DMS 273 treated with DMSO at 0.1 percent for 48 hours (cell line): ENCODE measurements at regions not wholly inside any gene's neighbourhood (a gene's known extent, or its start where the extent isn't known, plus 50 kb on each side); places are given as distances from the start of the nearest gene placed in this dataset.

ENCODE experiments used
- DNase-seq: peaks from one replicate; lab custom pipeline; 2025; lab: John Stamatoyannopoulos, UW

- DNase-seq = no peak
Measured at GRCh38 chr2:18253686-18254197, 306.7 kb downstream of the RDH14 start.

GRCh38 chr2:18251486-18251885 is 309.0 kb downstream of the RDH14 start:
- DNase-seq = no peak

GRCh38 chr2:18247282-18248110 is 313.0 kb downstream of the RDH14 start:
- DNase-seq = no peak

- no peak for DNase-seq
Measured at GRCh38 chr2:18245375-18245774, 315.1 kb downstream of the RDH14 start.

GRCh38 chr2:18244845-18245244 is 315.6 kb downstream of the RDH14 start:
- no peak for DNase-seq

- no peak for DNase-seq
Measured at GRCh38 chr2:18243816-18244215, 316.6 kb downstream of the RDH14 start.

GRCh38 chr2:18242716-18243115 is 317.7 kb downstream of the RDH14 start:
- DNase-seq = no peak

GRCh38 chr2:18238209-18238608 is 322.2 kb downstream of the RDH14 start:
- no peak for DNase-seq

GRCh38 chr2:18237298-18237697 is 323.2 kb downstream of the RDH14 start:
- no peak for DNase-seq

GRCh38 chr2:18232731-18233438 is 327.6 kb downstream of the RDH14 start:
- DNase-seq = no peak

GRCh38 chr2:18230668-18231067 is 329.8 kb downstream of the RDH14 start:
- no peak for DNase-seq

- DNase-seq = no peak
Measured at GRCh38 chr2:18219676-18220075, 340.8 kb downstream of the RDH14 start.

GRCh38 chr2:18218160-18218933 is 339.9 kb downstream of the KCNS3 start:
- no peak for DNase-seq

- no peak for DNase-seq
Measured at GRCh38 chr2:18214936-18215335, 336.5 kb downstream of the KCNS3 start.

- DNase-seq = no peak
Measured at GRCh38 chr2:18213986-18214385, 335.5 kb downstream of the KCNS3 start.

- no peak for DNase-seq
Measured at GRCh38 chr2:18209934-18210639, 331.6 kb downstream of the KCNS3 start.

- no peak for DNase-seq
Measured at GRCh38 chr2:18208956-18209355, 330.5 kb downstream of the KCNS3 start.

GRCh38 chr2:18200771-18201170 is 322.3 kb downstream of the KCNS3 start:
- no peak for DNase-seq

GRCh38 chr2:18198677-18199076 is 320.2 kb downstream of the KCNS3 start:
- no peak for DNase-seq

GRCh38 chr2:18194161-18194560 is 315.7 kb downstream of the KCNS3 start:
- no peak for DNase-seq

GRCh38 chr2:18186816-18187613 is 308.5 kb downstream of the KCNS3 start:
- DNase-seq = no peak
